NCI-H345 treated with DMSO at 0.1 percent for 48 hours (cell line): ENCODE measurements at regions not wholly inside any gene's neighbourhood (a gene's known extent, or its start where the extent isn't known, plus 50 kb on each side); places are given as distances from the start of the nearest gene placed in this dataset.
"Not testable (repeated sequence)": the region's sequence is repeated elsewhere in the genome, so short reads cannot be mapped to it uniquely, and the experiment has no call there.

Experiments
- DNase-seq: peaks from one replicate; lab custom pipeline; 2025; ENCODE audit not compliant: unreplicated experiment; lab: John Stamatoyannopoulos, UW

DNA sequence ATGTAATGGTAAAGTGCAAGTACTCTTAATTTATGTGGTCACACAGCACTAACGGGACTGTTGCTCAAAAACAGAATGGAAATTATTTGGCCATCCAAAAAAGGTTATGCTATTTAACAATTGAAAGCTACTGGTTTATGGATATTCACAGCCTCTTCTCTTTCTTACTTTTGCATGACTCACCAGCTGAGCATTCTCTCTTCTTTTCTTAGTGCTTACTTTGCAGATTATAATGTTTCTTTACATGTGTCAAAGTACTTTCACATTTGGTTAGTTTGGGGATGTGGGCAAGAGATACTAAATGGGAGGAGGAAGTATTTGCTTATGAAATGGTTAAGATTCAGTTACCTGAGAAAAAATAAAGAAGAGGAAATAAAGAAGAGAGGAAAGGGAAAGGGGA lies 610.5 kb downstream of the HTR1B start:
- no peak for DNase-seq

DNA sequence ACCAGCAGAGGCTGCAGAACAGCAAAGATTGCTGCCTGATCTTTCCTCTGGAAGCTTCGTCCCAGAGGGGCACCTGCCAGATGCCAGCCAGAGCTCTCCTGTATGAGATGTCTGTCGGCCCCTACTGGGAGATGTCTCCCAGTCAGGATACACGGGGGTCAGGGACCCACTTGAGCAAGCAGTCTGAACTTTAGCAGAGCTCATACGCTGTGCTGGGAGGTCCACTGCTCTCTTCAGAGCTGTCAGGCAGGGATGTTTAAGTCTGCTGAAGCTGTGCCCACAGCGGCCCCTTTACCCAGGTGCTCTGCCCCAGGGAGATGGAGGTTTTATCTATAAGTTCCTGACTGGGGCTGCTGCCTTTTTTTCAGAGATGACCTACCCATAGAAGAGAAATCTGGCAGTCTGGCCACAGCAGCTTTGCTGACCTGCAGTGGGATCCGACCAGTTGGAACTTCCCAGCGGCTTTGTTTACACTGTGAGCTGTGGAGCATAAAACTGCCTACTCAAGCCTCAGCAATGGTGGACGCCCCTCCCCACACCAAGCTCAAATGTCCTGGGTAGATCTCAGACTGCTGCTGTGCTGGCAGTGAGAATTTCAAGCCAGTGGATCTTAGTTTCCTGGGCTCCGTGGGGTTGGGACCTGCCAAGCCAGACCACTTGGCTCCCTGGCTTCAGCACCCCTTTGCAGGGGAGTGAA lies 613.9 kb downstream of the HTR1B start:
- DNase-seq, result peak; percentile 3

- DNase-seq, result no peak
Measured at GRCh38 chr6:76843054-76843822, 620.1 kb downstream of the HTR1B start.

- DNase-seq, result no peak
Measured at GRCh38 chr6:76840865-76841264, 622.4 kb downstream of the HTR1B start.

- DNase-seq, result no peak
Measured at GRCh38 chr6:76840041-76840745, 623.1 kb downstream of the HTR1B start.

GRCh38 chr6:76839505-76839904 lies 623.8 kb downstream of the HTR1B start:
- DNase-seq, result no peak

DNA sequence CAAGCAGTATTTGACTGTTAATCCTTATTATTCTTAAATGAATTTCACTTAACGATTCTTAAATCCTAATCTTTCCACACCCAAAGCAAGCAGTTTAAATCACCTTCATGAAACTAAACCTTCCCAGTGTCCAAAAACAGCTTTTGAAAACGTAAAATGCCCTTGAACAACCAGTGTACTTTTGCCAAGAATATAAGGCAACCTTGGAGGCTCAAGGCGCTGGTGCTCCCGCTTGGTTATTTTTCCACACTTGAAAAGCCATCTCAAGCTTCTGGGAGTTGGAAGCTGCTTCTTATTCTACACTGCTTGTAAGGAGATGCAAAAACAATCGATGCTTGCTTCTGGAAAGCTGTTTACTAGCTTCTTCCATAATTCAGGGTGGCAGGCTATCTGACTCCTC lies 625.7 kb downstream of the HTR1B start:
- no peak for DNase-seq

DNA sequence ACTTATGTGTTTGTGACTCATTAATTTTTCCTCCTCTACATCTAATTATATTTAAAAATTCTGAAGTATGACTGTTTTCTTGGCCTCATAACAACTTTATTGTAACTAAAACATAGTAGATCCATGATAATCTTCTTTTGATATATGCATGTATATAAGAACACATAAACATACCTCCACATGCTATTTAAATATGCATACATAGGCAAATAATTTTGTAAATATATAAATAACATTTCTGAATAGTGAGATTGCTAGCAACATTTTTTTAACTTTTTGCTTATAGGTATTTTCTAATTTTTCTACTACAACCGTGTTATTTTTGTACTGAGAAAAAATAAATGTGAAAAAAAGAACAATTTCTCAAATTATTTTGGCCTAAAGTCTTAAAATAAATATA lies 627.6 kb downstream of the HTR1B start:
- DNase-seq, result no peak

- peak; percentile 1 for DNase-seq
Measured at GRCh38 chr6:76835293-76835692, 628.0 kb downstream of the HTR1B start.

GRCh38 chr6:76834399-76834798 lies 628.9 kb downstream of the HTR1B start:
- no peak for DNase-seq

GRCh38 chr6:76831299-76831698 lies 632.0 kb downstream of the HTR1B start:
- no peak for DNase-seq

DNA sequence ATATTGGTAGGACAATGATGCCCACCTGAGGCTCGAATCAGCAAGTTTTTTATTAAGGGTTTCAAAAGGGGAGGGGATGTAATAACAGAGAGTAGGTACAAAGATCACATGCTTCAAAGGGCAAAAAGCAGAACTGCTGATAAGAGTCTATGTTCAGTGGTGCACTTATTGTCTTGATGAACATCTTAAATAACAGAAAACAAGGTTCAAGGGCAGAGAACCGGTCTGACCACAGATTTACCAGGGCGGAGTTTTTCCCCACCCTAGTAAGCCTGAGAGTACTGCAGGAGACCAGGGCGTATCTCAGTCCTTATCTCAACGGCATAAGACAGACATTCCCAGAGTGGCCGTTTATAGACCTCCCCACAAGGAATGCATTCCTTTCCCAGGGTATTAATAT lies 639.7 kb downstream of the HTR1B start:
- DNase-seq, result not testable (repeated sequence)

DNA sequence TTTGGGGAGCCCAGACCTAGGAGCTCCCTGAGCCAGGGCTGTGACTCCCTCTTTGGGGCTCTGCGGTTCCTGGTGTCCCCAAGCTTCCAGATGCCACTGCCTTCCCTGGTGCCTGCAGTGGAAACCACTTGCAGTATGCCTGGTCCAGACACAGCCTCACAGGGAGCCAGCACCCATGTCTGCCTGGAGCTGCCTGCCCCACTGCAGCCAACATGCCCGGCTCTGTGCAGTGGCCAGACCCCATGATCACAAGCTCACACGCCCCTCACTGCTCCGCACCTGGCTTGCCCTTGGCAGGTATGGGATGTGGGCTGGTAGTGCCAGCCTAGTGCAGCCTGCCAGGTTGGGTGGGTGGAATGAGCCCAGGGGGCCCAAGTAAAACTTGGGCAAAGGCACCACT lies 644.8 kb downstream of the HTR1B start:
- no peak for DNase-seq

GRCh38 chr6:76817429-76817828 lies 645.9 kb downstream of the HTR1B start:
- DNase-seq, result no peak

DNA sequence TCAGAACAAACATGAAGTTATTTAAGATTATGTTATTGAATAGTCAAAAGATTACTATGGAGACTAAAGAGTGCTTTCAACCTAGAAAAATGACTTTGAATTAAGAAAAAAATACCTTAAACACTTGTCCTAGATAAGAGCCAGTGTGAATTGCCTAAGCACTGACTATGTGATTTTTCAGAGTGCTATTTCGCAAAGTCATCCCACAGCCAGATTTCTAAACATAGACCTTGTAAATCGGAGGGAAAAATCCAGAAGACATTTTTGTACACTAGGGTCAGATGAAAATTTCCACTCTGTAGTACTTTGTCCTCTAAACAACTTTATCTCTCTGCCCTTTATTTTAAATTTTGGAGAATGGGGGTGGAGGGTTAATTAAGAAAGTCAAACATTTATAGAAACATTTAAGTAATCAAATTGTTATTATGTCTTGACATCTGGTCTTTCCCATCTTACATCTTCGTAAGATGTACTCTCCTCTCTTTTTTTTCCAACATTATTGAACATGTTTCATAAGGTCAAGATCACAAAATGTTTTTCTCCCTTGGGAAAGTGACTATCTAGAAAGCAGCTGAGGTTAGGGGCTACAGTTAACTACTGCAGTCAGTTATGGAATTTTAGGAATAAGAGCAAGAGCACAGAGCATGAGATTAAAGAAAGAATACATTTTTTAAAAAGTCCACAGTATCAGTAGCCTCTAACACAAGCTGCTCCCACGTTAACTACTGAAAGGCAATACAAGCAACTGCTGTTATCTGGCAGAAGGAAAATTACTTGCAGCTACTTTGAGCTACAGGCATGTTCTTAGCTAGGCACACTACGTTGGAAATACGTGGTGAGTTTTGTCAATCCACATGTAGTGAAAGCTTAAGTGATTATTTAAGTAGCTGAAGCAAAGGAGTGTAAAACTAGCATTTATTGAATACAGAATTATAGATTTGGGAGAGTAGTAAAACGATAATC lies 648.5 kb downstream of the HTR1B start:
- DNase-seq, result no peak

- no peak for DNase-seq
Measured at GRCh38 chr6:76810286-76810685, 653.0 kb downstream of the HTR1B start.

- no peak for DNase-seq
Measured at GRCh38 chr6:76803038-76803580, 660.2 kb downstream of the HTR1B start.

DNA sequence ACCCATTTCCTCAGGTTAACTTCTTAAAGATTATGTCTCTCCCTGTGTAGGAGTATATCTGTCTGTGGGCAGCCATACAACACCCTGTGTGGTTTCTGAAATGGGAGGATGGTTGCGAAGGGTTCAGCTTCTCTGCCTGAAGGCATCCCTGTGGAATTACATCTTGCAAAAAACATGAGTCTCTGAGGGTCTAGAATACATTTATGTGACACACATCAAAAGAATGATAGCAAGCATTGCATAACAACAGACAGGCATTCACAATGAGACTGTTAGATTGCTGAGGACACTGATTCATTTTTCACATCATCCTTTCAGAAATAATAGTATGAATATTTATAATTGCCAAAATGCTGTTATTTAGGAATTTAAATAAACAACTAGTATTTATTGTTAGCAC lies 670.9 kb downstream of the HTR1B start:
- no peak for DNase-seq

GRCh38 chr6:76790881-76791280 lies 672.4 kb downstream of the HTR1B start:
- no peak for DNase-seq

DNA sequence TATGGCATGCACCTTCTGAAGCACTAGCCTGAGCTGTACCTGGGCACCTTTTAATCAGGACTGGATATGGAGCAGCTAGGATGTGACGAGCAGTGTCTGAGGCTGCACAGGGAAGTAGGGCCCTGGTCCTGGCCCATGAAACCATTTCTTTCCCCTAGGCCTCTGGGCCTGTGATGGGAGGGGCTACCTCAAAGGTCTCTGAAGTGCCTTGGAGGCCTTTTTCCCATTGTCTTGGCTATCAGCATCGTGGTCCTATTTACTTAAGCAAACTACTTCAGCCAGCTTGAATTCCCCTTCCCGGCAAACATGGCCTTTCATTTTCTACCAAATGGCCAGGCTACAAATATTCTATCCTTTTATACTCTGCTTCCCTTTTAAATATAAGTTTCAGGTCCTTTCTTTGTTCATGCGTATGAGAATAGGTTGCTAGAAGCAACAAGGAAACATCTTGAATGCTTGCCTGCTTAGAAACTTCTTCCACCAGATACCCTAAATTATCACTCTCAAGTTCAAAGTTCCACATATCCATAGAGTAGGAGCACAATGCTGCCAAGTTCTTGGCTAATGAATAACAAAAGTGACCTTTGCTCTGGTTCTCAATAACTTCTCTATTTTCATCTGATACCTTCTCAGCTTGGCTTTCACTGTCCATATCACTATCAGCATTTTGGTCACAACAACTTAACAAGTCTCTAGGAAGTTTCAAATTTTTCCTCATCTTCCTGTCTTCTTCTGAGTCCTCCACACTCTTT lies 673.1 kb downstream of the HTR1B start:
- DNase-seq, result no peak
